Natural killer cell (primary cell): ENCODE measurements at regions not wholly inside any gene's neighbourhood (a gene's known extent, or its start where the extent isn't known, plus 50 kb on each side); places are given as distances from the start of the nearest gene placed in this dataset.

Source experiments
- ATAC-seq, 3 donors: fragments of 150-1000 bp in 2 of 3; fragments of 200-7000 bp in 1 of 3; cut with Tn5 transposase; 1 replicate in 1 of 3; 2 replicates in 2 of 3; pipeline ENCODE4 v1.10.0; 2021; ENCODE audit warnings: mild to moderate bottlenecking in 2 of 3, moderate library complexity in 2 of 3
- DNase-seq, 2 donors: peaks; one replicate each; pipeline versions ENCODE4 v3.0.0 to v3.0.0-alpha.2; 2013 to 2021; ENCODE audit warnings: mixed read lengths in 1 of 2
- H3K27ac ChIP-seq: one replicate; pipeline ENCODE4 v1.5.1; 2013; ENCODE audit warnings: mild to moderate bottlenecking, low read length
- H3K27me3 ChIP-seq: one replicate; pipeline ENCODE4 v1.6.1; 2013; ENCODE audit warnings: low read length; ENCODE audit not compliant: control insufficient read depth, insufficient read depth
- H3K36me3 ChIP-seq: one replicate; pipeline ENCODE4 v1.6.1; 2013; ENCODE audit warnings: low read length; ENCODE audit not compliant: control insufficient read depth, insufficient read depth
- H3K4me1 ChIP-seq: one replicate; pipeline ENCODE4 v1.6.1; 2013; ENCODE audit warnings: low read length; ENCODE audit not compliant: control insufficient read depth, insufficient read depth
- H3K4me3 ChIP-seq: one replicate; pipeline ENCODE4 v1.5.1; 2013; ENCODE audit warnings: low read length
- H3K9me3 ChIP-seq: one replicate; pipeline ENCODE4 v1.6.1; 2013; ENCODE audit warnings: low read length; ENCODE audit not compliant: control insufficient read depth, insufficient read depth
- H3K27ac Mint-ChIP-seq, 2 donors: one replicate each; pipeline ENCODE4 v1.8.0; 2022; ENCODE audit warnings: mild to moderate bottlenecking in 2 of 2, mixed read lengths in 2 of 2, moderate library complexity in 1 of 2
- H3K27me3 Mint-ChIP-seq, 2 donors: one replicate each; pipeline ENCODE4 v1.8.0; 2022; ENCODE audit warnings: low read depth in 2 of 2, mixed read lengths in 2 of 2
- H3K36me3 Mint-ChIP-seq: one replicate; pipeline ENCODE4 v1.8.0; 2022; ENCODE audit warnings: mixed read lengths
- H3K4me1 Mint-ChIP-seq, 2 donors: one replicate each; pipeline ENCODE4 v1.8.0; 2022; ENCODE audit warnings: mixed read lengths in 2 of 2
- H3K4me3 Mint-ChIP-seq: one replicate; pipeline ENCODE4 v1.8.0; 2022; ENCODE audit warnings: mild to moderate bottlenecking, moderate library complexity, mixed read lengths
- H3K9me3 Mint-ChIP-seq, 2 donors: one replicate each; pipeline ENCODE4 v1.8.0; 2022; ENCODE audit warnings: mixed read lengths in 2 of 2
- WGBS: methylation state at CpG from one replicate; pipeline ENCODE4 v1.1.7; 2013; ENCODE audit warnings: missing lambda C conversion rate; ENCODE audit not compliant: insufficient coverage; 5-methylcytosine and 5-hydroxymethylcytosine counted together
- intact Hi-C: fragments of 100-400 bp; cut with micrococcal nuclease; formaldehyde crosslinking; loops from one replicate; pipeline ENCODE4 v1.14.2; 2022
- TF ChIP-seq, protein P1 (sequence below): fragments of 200-600 bp; IDR thresholded peaks from one replicate; pipeline ENCODE4 v1.8.0; 2022; ENCODE audit warnings: antibody characterized with exemption

GRCh38 chr16:27695161-27695560 lies 145.2 kb downstream of the KATNIP start:
- H3K4me3 ChIP-seq, result no peak overlapping the region
- H3K9me3 ChIP-seq, result no peaks in the 10 kb centered on the region
- Mint-ChIP-seq H3K9me3 (no peaks in the 10 kb centered on the region), H3K36me3 (no peaks in the 10 kb centered on the region), H3K4me1 (no peaks in the 10 kb centered on the region), H3K27me3 (no peaks in the 10 kb centered on the region), H3K27ac (no peak overlapping the region), H3K4me3 (no peak overlapping the region)
- H3K27ac ChIP-seq, result no peak overlapping the region
- DNase-seq, result no peak
- no peaks in the 10 kb centered on the region for H3K27me3 ChIP-seq
- TF ChIP-seq, protein P1, sequence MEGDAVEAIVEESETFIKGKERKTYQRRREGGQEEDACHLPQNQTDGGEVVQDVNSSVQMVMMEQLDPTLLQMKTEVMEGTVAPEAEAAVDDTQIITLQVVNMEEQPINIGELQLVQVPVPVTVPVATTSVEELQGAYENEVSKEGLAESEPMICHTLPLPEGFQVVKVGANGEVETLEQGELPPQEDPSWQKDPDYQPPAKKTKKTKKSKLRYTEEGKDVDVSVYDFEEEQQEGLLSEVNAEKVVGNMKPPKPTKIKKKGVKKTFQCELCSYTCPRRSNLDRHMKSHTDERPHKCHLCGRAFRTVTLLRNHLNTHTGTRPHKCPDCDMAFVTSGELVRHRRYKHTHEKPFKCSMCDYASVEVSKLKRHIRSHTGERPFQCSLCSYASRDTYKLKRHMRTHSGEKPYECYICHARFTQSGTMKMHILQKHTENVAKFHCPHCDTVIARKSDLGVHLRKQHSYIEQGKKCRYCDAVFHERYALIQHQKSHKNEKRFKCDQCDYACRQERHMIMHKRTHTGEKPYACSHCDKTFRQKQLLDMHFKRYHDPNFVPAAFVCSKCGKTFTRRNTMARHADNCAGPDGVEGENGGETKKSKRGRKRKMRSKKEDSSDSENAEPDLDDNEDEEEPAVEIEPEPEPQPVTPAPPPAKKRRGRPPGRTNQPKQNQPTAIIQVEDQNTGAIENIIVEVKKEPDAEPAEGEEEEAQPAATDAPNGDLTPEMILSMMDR, result no peak
- intact Hi-C loops, result no loop called here
- no peak for ATAC-seq
- H3K36me3 ChIP-seq, result peaks cover 9% of the 10 kb centered on the region
- WGBS, result 94% methylated on average over 7 of the region's 7 CpGs
- H3K4me1 ChIP-seq, result no peaks in the 10 kb centered on the region

- no peak overlapping the region for H3K4me3 ChIP-seq
- intact Hi-C loops, result no loop called here
- H3K9me3 Mint-ChIP-seq, result no peaks in the 10 kb centered on the region
- H3K4me1 Mint-ChIP-seq, result no peaks in the 10 kb centered on the region
- peaks cover 13% of the 10 kb centered on the region for H3K36me3 ChIP-seq
- no peak overlapping the region for H3K27ac Mint-ChIP-seq
- no peaks in the 10 kb centered on the region for H3K4me1 ChIP-seq
- no peak overlapping the region for H3K27ac ChIP-seq
- no peak for ATAC-seq
- H3K27me3 ChIP-seq, result no peaks in the 10 kb centered on the region
- H3K27me3 Mint-ChIP-seq, result no peaks in the 10 kb centered on the region
- no peak for DNase-seq
- 92% methylated on average over 14 of the region's 14 CpGs for WGBS
- TF ChIP-seq, protein P1, result no peak
- no peaks in the 10 kb centered on the region for H3K9me3 ChIP-seq
- no peaks in the 10 kb centered on the region for H3K36me3 Mint-ChIP-seq
- no peak overlapping the region for H3K4me3 Mint-ChIP-seq
These were observed 148.3 kb downstream of the KATNIP start for GRCh38 chr16:27698266-27698665.

GRCh38 chr16:27698746-27699145 lies 148.8 kb downstream of the KATNIP start:
- H3K4me3 ChIP-seq, result no peak overlapping the region
- no peak for ATAC-seq
- Mint-ChIP-seq H3K27me3 (no peaks in the 10 kb centered on the region), H3K4me1 (no peaks in the 10 kb centered on the region), H3K36me3 (no peaks in the 10 kb centered on the region), H3K9me3 (no peaks in the 10 kb centered on the region), H3K4me3 (no peak overlapping the region), H3K27ac (no peak overlapping the region)
- no peaks in the 10 kb centered on the region for H3K4me1 ChIP-seq
- TF ChIP-seq, protein P1, result no peak
- intact Hi-C loops, result no loop called here
- 97% methylated on average over 8 of the region's 8 CpGs for WGBS
- H3K36me3 ChIP-seq, result peaks cover 13% of the 10 kb centered on the region
- no peak for DNase-seq
- H3K27me3 ChIP-seq, result no peaks in the 10 kb centered on the region
- H3K9me3 ChIP-seq, result no peaks in the 10 kb centered on the region
- H3K27ac ChIP-seq, result no peak overlapping the region

GRCh38 chr16:27699540-27699939 lies 149.6 kb downstream of the KATNIP start:
- DNase-seq, result no peak

More at GRCh38 chr16:27699540-27699939, 149.6 kb downstream of the KATNIP start:
- Mint-ChIP-seq H3K36me3 (no peaks in the 10 kb centered on the region), H3K27ac (no peak overlapping the region), H3K27me3 (no peaks in the 10 kb centered on the region), H3K9me3 (no peaks in the 10 kb centered on the region), H3K4me3 (no peak overlapping the region), H3K4me1 (no peaks in the 10 kb centered on the region)
- intact Hi-C loops, result no loop called here
- no peaks in the 10 kb centered on the region for H3K27me3 ChIP-seq
- WGBS, result 98% methylated on average over 5 of the region's 7 CpGs
- no peak overlapping the region for H3K27ac ChIP-seq
- H3K4me1 ChIP-seq, result no peaks in the 10 kb centered on the region
- H3K36me3 ChIP-seq, result peaks cover 13% of the 10 kb centered on the region
- H3K4me3 ChIP-seq, result no peak overlapping the region
- TF ChIP-seq, protein P1, result no peak
- ATAC-seq, result no peak
- no peaks in the 10 kb centered on the region for H3K9me3 ChIP-seq
